ENCODE measurements at regions not wholly inside any gene's neighbourhood (a gene's known extent, or its start where the extent isn't known, plus 50 kb on each side); places are given as distances from the start of the nearest gene placed in this dataset.

GRCh38 chr7:10122551-10123100 is 851.0 kb upstream of the PHF14 start:
- DNase-seq (ENCODE audit: low spot score) = no peak

- no peak for DNase-seq (ENCODE audit: low spot score)
Measured at GRCh38 chr7:10128748-10129147, 844.9 kb upstream of the PHF14 start.

GRCh38 chr7:10138087-10138854 is 835.4 kb upstream of the PHF14 start:
- no peak for DNase-seq (ENCODE audit: low spot score)

GRCh38 chr7:10146271-10146670 is 827.4 kb upstream of the PHF14 start:
- no peak for DNase-seq (ENCODE audit: low spot score)

GRCh38 chr7:10156972-10157371 is 816.7 kb upstream of the PHF14 start:
- DNase-seq (ENCODE audit: low spot score) = no peak

- no peak for DNase-seq (ENCODE audit: low spot score)
Measured at GRCh38 chr7:10181996-10182395, 791.7 kb upstream of the PHF14 start.

- no peak for DNase-seq (ENCODE audit: low spot score)
Measured at GRCh38 chr7:10192074-10192473, 781.6 kb upstream of the PHF14 start.

GRCh38 chr7:10205696-10206095 is 768.0 kb upstream of the PHF14 start:
- DNase-seq (ENCODE audit: low spot score) = no peak

GRCh38 chr7:10210000-10210399 is 763.7 kb upstream of the PHF14 start:
- no peak for DNase-seq (ENCODE audit: low spot score)

GRCh38 chr7:10211016-10211415 is 762.7 kb upstream of the PHF14 start:
- DNase-seq (ENCODE audit: low spot score) = no peak

GRCh38 chr7:10211861-10212260 is 761.8 kb upstream of the PHF14 start:
- DNase-seq (ENCODE audit: low spot score) = no peak

GRCh38 chr7:10212649-10213048 is 761.0 kb upstream of the PHF14 start:
- no peak for DNase-seq (ENCODE audit: low spot score)

GRCh38 chr7:10216462-10216861 is 757.2 kb upstream of the PHF14 start:
- no peak for DNase-seq (ENCODE audit: low spot score)

- no peak for DNase-seq (ENCODE audit: low spot score)
Measured at GRCh38 chr7:10221084-10221483, 752.6 kb upstream of the PHF14 start.

- DNase-seq (ENCODE audit: low spot score) = no peak
Measured at GRCh38 chr7:10222976-10223375, 750.7 kb upstream of the PHF14 start.

- no peak for DNase-seq (ENCODE audit: low spot score)
Measured at GRCh38 chr7:10225275-10225674, 748.4 kb upstream of the PHF14 start.

- DNase-seq (ENCODE audit: low spot score) = no peak
Measured at GRCh38 chr7:10237306-10237705, 736.4 kb upstream of the PHF14 start.

- no peak for DNase-seq (ENCODE audit: low spot score)
Measured at GRCh38 chr7:10238641-10239040, 735.0 kb upstream of the PHF14 start.

- no peak for DNase-seq (ENCODE audit: low spot score)
Measured at GRCh38 chr7:10239695-10240345, 733.9 kb upstream of the PHF14 start.

- DNase-seq (ENCODE audit: low spot score) = no peak
Measured at GRCh38 chr7:10245406-10245805, 728.3 kb upstream of the PHF14 start.

GRCh38 chr7:10257438-10257837 is 716.2 kb upstream of the PHF14 start:
- no peak for DNase-seq (ENCODE audit: low spot score)

- DNase-seq (ENCODE audit: low spot score) = no peak
Measured at GRCh38 chr7:10266976-10267375, 706.7 kb upstream of the PHF14 start.

- no peak for DNase-seq (ENCODE audit: low spot score)
Measured at GRCh38 chr7:10268034-10268433, 705.6 kb upstream of the PHF14 start.

- DNase-seq (ENCODE audit: low spot score) = no peak
Measured at GRCh38 chr7:10282909-10283308, 690.8 kb upstream of the PHF14 start.

Measured in CD4-positive, alpha-beta T cell treated with Interleukin-2 at 100 ng/mL for 4 hours (primary cell).